Esophagus squamous epithelium (tissue), 4 donors: ENCODE measurements at regions not wholly inside any gene's neighbourhood (a gene's known extent, or its start where the extent isn't known, plus 50 kb on each side); places are given as distances from the start of the nearest gene placed in this dataset.

Source experiments
- CTCF ChIP-seq, 6 experiments: fragments of 450-650 bp in 4 of 6; fragments of 200-600 bp in 2 of 6; sonication (generic) in 2 of 6; IDR thresholded peaks; one replicate each; pipeline ENCODE4 v1.5.1; 2016 to 2019; ENCODE audit warnings: antibody characterized with exemption in 6 of 6, mild to moderate bottlenecking in 4 of 6, moderate library complexity in 4 of 6
- POLR2A ChIP-seq, 4 donors: fragments of 450-650 bp; IDR thresholded peaks; one replicate each; pipeline ENCODE4 v1.6.1; 2017; ENCODE audit warnings: antibody characterized with exemption in 4 of 4, mild to moderate bottlenecking in 4 of 4, moderate library complexity in 3 of 4

DNA sequence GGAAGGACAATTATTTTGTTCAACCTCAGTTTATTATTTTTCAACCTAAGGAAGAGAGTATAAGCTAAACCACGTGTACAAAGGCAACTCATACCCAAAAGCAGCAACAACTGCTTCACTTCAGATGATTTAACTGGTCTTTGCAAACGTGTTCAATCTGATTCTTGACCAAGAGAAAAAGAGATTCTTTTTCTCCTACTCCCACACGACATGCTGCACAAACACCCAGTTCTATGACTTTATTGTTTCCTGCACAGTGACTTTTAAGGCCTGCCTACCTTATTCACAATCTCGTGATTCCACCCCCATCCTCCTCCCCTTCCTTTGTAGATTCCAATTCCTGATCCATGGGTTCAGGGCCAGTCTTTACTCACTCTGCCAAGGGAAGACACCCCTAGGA lies 1394.8 kb upstream of the ZEB2 start:
- no peak for TF ChIP-seq CTCF (IDR thresholded peaks at IDR 0.05)
- no peak for TF ChIP-seq POLR2A (IDR thresholded peaks at IDR 0.05)
